Endothelial cell of umbilical vein (primary cell): ENCODE measurements at regions not wholly inside any gene's neighbourhood (a gene's known extent, or its start where the extent isn't known, plus 50 kb on each side); places are given as distances from the start of the nearest gene placed in this dataset.

Source experiments
- POLR2A ChIP-seq: IDR thresholded peaks from 2 replicates; pipeline ENCODE4 v1.6.1; 2012; ENCODE audit warnings: low read depth, mild to moderate bottlenecking, control low read depth, low read length
- TF ChIP-seq, protein P1 (sequence below), 2 donors: IDR thresholded peaks; 1 replicate in 1 of 2; 2 replicates in 1 of 2; pipeline ENCODE4 v1.5.1; 2011; ENCODE audit warnings: low read length in 2 of 2, mild to moderate bottlenecking in 2 of 2, moderate library complexity in 2 of 2, control low read depth in 1 of 2, inconsistent platforms in 1 of 2, low read depth in 1 of 2; ENCODE audit not compliant: insufficient read depth in 1 of 2; ENCODE audit errors: extremely low read depth in 1 of 2

DNA sequence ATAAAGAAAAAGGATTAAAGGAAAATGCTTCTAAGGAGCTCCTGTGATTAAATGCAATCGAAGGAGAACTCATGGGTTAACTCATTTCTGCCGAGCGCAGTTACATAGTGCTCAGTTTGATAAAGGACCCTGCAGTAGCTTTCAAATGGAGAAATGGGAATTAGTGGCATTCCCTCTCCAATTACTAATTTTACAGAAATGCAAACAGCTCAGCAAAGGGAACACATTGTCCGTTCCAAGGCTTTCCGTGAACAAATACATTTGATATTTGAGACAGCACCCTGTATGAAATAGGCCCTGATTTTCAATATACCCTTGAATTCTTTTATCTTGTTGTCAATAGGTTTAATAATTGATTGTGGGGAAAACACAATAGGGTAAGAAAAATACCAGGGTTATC lies 375.9 kb upstream of the TSHZ2 start:
- TF ChIP-seq, protein P1, sequence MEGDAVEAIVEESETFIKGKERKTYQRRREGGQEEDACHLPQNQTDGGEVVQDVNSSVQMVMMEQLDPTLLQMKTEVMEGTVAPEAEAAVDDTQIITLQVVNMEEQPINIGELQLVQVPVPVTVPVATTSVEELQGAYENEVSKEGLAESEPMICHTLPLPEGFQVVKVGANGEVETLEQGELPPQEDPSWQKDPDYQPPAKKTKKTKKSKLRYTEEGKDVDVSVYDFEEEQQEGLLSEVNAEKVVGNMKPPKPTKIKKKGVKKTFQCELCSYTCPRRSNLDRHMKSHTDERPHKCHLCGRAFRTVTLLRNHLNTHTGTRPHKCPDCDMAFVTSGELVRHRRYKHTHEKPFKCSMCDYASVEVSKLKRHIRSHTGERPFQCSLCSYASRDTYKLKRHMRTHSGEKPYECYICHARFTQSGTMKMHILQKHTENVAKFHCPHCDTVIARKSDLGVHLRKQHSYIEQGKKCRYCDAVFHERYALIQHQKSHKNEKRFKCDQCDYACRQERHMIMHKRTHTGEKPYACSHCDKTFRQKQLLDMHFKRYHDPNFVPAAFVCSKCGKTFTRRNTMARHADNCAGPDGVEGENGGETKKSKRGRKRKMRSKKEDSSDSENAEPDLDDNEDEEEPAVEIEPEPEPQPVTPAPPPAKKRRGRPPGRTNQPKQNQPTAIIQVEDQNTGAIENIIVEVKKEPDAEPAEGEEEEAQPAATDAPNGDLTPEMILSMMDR (IDR thresholded peaks at IDR 0.05; ENCODE audit: extremely low read depth in 1 of 2, insufficient read depth in 1 of 2, low read depth in 1 of 2, low read length in 2 of 2), result no peak
- no peak for TF ChIP-seq POLR2A
